ENCODE measurements at regions not wholly inside any gene's neighbourhood (a gene's known extent, or its start where the extent isn't known, plus 50 kb on each side); places are given as distances from the start of the nearest gene placed in this dataset.

- TF ChIP-seq POLR2A (IDR thresholded peaks at IDR 0.05) = no peak
- TF ChIP-seq, protein P1, sequence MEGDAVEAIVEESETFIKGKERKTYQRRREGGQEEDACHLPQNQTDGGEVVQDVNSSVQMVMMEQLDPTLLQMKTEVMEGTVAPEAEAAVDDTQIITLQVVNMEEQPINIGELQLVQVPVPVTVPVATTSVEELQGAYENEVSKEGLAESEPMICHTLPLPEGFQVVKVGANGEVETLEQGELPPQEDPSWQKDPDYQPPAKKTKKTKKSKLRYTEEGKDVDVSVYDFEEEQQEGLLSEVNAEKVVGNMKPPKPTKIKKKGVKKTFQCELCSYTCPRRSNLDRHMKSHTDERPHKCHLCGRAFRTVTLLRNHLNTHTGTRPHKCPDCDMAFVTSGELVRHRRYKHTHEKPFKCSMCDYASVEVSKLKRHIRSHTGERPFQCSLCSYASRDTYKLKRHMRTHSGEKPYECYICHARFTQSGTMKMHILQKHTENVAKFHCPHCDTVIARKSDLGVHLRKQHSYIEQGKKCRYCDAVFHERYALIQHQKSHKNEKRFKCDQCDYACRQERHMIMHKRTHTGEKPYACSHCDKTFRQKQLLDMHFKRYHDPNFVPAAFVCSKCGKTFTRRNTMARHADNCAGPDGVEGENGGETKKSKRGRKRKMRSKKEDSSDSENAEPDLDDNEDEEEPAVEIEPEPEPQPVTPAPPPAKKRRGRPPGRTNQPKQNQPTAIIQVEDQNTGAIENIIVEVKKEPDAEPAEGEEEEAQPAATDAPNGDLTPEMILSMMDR (IDR thresholded peaks at IDR 0.05) = no peak
These were observed 81.1 kb upstream of the AADAT start for GRCh38 chr4:170170861-170171260.

Measured in testis (tissue), 2 donors.